SK-N-SH treated with all-trans-retinoic acid at 6 μM for 48 hours (cell line): ENCODE measurements at regions not wholly inside any gene's neighbourhood (a gene's known extent, or its start where the extent isn't known, plus 50 kb on each side); places are given as distances from the start of the nearest gene placed in this dataset.

Experiments
- ARNTL ChIP-seq: fragments of 450-650 bp; formaldehyde crosslinking; IDR thresholded peaks from 2 replicates; pipeline ENCODE4 v1.5.0; 2020; ENCODE audit warnings: low read depth, mild to moderate bottlenecking, moderate library complexity, borderline replicate concordance
- ZFP30 ChIP-seq: fragments of 450-650 bp; formaldehyde crosslinking; IDR thresholded peaks from 2 replicates; pipeline ENCODE4 v1.5.0; 2022; ENCODE audit warnings: mild to moderate bottlenecking, moderate library complexity
- ZNF8 ChIP-seq: fragments of 450-650 bp; formaldehyde crosslinking; IDR thresholded peaks from 2 replicates; pipeline ENCODE4 v1.5.0; 2020; ENCODE audit warnings: mild to moderate bottlenecking, moderate library complexity

DNA sequence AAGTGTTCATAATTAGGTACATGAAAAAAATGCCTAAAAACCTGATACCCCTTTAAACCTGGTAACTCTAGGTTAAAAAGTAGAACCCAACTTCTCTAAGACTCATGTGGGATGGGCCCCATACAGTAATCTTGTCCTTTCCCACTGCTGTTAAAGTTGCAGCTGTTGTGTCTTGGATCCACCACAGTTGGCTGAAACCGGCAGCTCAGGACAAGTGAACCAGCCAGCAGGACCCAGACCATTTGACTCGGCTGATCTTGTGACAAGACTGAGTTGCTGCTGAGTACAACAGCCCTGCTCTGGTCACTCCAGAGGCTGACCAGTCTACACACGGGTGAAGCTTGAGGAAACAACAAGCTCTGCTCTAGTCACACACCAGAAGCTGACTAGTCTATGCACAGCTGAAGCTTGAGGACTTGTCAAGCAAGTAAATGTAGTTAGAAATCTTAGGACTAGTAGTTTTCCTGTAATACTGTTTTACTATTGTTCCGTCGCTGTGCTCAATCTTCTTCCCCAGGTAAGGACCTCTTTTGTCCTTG lies 60.6 kb downstream of the DHRS2 start:
- TF ChIP-seq ARNTL (CRISPR knock-in tag), result no peak
- TF ChIP-seq ZNF8 (CRISPR knock-in tag), result no peak
- no peak for TF ChIP-seq ZFP30
